Prostate gland (tissue), 2 donors: ENCODE measurements at regions not wholly inside any gene's neighbourhood (a gene's known extent, or its start where the extent isn't known, plus 50 kb on each side); places are given as distances from the start of the nearest gene placed in this dataset.

Experiments used
- DNase-seq: peaks from one replicate; pipeline ENCODE4 v3.0.0-alpha.2; 2019; ENCODE audit warnings: low spot score
- H3K27ac ChIP-seq, 2 donors: fragments of 200-600 bp; sonication (generic); 2 replicates each; pipeline ENCODE4 v1.5.1; 2017 to 2019
- H3K27me3 ChIP-seq: fragments of 200-600 bp; sonication (generic); replicated peaks from 2 replicates; pipeline ENCODE4 v1.5.1; 2019; ENCODE audit not compliant: insufficient read depth
- H3K36me3 ChIP-seq, 2 donors: fragments of 200-600 bp; sonication (generic); 1 replicate in 1 of 2; 2 replicates in 1 of 2; pipeline versions ENCODE4 v1.5.1 to v1.8.1; 2017 to 2019
- H3K4me1 ChIP-seq: fragments of 200-600 bp; sonication (generic); replicated peaks from 2 replicates; pipeline ENCODE4 v1.5.1; 2019
- H3K4me3 ChIP-seq, 2 donors: fragments of 200-600 bp; sonication (generic); 2 replicates each; pipeline ENCODE4 v1.5.1; 2017 to 2019
- H3K9me3 ChIP-seq: fragments of 200-600 bp; sonication (generic); 2 replicates; pipeline ENCODE4 v1.5.1; 2017
- POLR2A ChIP-seq: fragments of 450-650 bp; IDR thresholded peaks from one replicate; pipeline ENCODE4 v1.6.1; 2016; ENCODE audit warnings: antibody characterized with exemption, mild to moderate bottlenecking
- POLR2AphosphoS5 ChIP-seq: sonication (generic); formaldehyde crosslinking; IDR thresholded peaks from one replicate; pipeline ENCODE4 v1.6.1; 2017; ENCODE audit warnings: antibody characterized with exemption
- WGBS: methylation state at CpG from one replicate; pipeline ENCODE4 v1.1.5; 2018; 5-methylcytosine and 5-hydroxymethylcytosine counted together
- intact Hi-C: fragments of 100-400 bp; cut with DNase I; formaldehyde crosslinking; loops from one replicate; pipeline ENCODE4 v1.14.2; 2022
- TF ChIP-seq, protein P1 (sequence below), 4 experiments: fragments of 200-600 bp in 2 of 4; fragments of 450-650 bp in 2 of 4; sonication (generic) in 2 of 4; IDR thresholded peaks; 1 replicate in 3 of 4; 2 replicates in 1 of 4; pipeline ENCODE4 v1.5.1; 2016 to 2019; ENCODE audit warnings: antibody characterized with exemption in 4 of 4, mild to moderate bottlenecking in 2 of 4, moderate library complexity in 2 of 4

DNA sequence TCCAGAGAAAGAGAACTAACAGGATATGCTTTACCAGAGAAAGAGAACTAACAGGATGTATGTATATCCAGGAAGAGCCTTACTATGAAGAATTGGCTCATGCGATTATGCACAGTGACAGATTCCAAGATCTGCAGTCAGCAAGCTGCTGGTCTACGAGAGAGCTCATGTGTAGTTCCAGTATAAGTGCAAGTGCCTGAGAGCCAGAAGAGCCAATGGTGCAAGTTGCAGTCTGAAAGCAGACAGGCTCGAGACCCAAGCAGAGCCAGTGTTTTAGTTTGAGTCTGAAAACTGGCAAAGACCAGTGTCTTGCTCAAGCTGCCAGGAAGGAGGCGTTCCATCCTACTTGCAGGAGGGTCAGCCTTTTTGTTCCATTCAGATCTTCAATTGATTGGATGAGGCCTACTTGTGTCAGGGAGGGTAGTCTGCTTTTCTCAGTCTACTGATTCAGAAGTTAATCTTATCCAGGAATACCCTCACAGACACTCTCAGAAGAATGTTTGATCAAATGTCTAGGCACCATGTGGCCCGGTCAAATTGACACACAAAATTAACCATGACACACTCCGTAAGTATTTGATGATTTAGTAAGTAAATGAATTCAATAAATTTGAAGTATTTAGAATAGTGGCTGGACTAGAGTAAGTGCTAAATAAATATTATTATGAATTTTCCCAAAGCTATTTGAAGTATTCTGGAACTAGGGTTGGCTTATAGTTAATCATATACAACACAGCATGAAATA, 372.1 kb upstream of the SGCD start:
- Histone ChIP-seq H3K4me1 (no peaks in the 10 kb centered on the region), H3K36me3 (no peaks in the 10 kb centered on the region), H3K27ac (no peak overlapping the region), H3K27me3 (no peaks in the 10 kb centered on the region), H3K4me3 (no peak overlapping the region), H3K9me3 (no peaks in the 10 kb centered on the region)
- 86% methylated on average over 6 of the region's 6 CpGs for WGBS
- no peak for DNase-seq
- TF ChIP-seq POLR2A (no peak), POLR2AphosphoS5 (no peak)
- TF ChIP-seq, protein P1, sequence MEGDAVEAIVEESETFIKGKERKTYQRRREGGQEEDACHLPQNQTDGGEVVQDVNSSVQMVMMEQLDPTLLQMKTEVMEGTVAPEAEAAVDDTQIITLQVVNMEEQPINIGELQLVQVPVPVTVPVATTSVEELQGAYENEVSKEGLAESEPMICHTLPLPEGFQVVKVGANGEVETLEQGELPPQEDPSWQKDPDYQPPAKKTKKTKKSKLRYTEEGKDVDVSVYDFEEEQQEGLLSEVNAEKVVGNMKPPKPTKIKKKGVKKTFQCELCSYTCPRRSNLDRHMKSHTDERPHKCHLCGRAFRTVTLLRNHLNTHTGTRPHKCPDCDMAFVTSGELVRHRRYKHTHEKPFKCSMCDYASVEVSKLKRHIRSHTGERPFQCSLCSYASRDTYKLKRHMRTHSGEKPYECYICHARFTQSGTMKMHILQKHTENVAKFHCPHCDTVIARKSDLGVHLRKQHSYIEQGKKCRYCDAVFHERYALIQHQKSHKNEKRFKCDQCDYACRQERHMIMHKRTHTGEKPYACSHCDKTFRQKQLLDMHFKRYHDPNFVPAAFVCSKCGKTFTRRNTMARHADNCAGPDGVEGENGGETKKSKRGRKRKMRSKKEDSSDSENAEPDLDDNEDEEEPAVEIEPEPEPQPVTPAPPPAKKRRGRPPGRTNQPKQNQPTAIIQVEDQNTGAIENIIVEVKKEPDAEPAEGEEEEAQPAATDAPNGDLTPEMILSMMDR (IDR thresholded peaks at IDR 0.05) = no peak
- intact Hi-C loops = no loop called here

DNA sequence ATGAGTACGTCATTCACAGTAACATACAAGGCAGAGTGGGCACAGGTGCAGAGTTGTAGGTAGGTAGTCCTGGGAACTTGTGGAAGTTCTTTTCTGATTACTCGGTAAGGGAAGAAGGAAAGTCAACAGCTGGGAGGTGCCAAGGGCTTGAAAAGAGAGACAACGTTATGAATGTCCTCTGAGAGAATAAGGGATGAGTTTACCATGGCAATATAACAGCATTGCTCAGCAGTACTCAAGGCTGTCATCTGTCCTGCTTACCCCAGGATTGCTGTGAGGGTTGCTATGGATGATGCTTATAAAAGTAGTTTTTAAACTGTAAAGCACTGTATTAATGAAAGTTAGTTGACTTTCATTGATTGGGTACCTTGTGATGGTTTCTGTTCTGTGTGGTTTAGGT, 369.1 kb upstream of the SGCD start:
- H3K4me3 ChIP-seq = no peak overlapping the region
- H3K36me3 ChIP-seq = no peaks in the 10 kb centered on the region
- no peaks in the 10 kb centered on the region for H3K9me3 ChIP-seq
- H3K27me3 ChIP-seq = no peaks in the 10 kb centered on the region
- no peak for DNase-seq
- WGBS = 80% methylated on average over 3 of the region's 3 CpGs
- H3K27ac ChIP-seq = no peak overlapping the region
- H3K4me1 ChIP-seq = no peaks in the 10 kb centered on the region
- no peak for TF ChIP-seq POLR2AphosphoS5
- TF ChIP-seq, protein P1 (IDR thresholded peaks at IDR 0.05) = no peak
- TF ChIP-seq POLR2A = no peak
- intact Hi-C loops = no loop called here

DNA sequence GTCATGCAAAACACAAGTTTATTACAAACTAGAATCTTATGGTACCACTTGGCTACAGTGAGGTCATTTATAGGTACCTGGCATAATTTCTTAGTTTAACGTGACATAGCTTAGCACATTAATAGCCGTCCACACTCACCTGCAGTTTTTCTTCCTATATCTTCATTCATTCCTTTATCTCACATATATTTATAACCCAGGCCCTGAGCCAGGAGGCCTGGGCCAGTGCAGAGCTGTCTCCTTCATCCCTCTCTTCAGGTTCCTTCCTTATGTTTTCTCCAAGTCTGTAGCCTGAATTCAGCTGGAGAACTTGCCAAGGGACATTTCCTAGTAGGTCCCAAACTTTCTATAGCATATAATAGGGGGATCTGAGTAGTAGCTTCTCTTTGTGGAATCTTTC, 367.9 kb upstream of the SGCD start:
- no peak for DNase-seq
- no peaks in the 10 kb centered on the region for H3K27me3 ChIP-seq
- H3K9me3 ChIP-seq = no peaks in the 10 kb centered on the region
- no peaks in the 10 kb centered on the region for H3K36me3 ChIP-seq
- H3K4me1 ChIP-seq = no peaks in the 10 kb centered on the region
- H3K4me3 ChIP-seq = no peak overlapping the region
- no peak for TF ChIP-seq POLR2A
- TF ChIP-seq POLR2AphosphoS5 = no peak
- TF ChIP-seq, protein P1 (IDR thresholded peaks at IDR 0.05) = no peak
- H3K27ac ChIP-seq = no peak overlapping the region
- WGBS = 78% methylated on average over 2 of the region's 2 CpGs
- intact Hi-C loops = no loop called here

DNA sequence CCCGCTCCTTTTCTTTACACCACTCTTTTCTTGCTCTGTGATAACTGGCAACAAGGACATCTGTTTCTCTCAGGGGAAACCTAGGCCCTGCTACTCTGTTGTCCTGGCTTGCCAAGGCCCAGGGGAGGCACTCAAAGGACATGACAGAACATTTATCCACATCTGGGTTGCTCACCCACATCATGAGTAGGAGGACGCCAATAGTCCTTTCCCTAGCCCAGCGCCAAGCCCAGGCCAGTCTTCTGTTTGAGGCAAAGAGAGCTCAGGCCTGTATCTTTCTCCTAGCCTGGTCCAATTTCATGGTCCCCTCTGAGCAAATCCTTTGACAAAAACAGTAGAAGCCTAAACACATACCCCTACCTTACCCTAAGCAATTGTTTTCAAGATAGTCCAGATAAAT, 366.8 kb upstream of the SGCD start:
- 90% methylated on average over 3 of the region's 3 CpGs for WGBS
- Histone ChIP-seq H3K4me1 (no peaks in the 10 kb centered on the region), H3K27ac (no peak overlapping the region), H3K36me3 (no peaks in the 10 kb centered on the region), H3K9me3 (no peaks in the 10 kb centered on the region), H3K27me3 (no peaks in the 10 kb centered on the region), H3K4me3 (no peak overlapping the region)
- TF ChIP-seq, protein P1 (IDR thresholded peaks at IDR 0.05) = no peak
- TF ChIP-seq POLR2AphosphoS5 (no peak), POLR2A (no peak)
- DNase-seq = no peak
- intact Hi-C loops = no loop called here

DNA sequence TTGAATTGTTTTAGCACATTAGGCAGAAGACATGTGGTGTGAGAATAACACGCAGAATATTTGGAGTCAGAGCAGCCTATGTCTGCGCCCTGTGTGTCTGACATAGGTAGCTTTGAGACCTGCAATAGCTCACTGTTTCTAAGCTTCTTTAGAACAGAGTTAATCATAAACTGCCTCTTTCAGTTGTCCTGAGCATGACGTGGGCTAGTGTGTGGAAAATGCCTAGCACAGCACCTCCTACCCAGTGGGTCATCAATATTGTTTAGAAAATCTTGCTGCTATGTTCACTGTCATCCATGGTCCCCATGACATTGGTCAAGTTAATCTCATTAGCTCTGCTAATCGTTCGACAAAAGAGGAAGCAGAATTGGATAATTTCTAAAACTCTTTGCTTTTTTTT, 357.4 kb upstream of the SGCD start:
- Histone ChIP-seq H3K27ac (no peak overlapping the region), H3K36me3 (no peaks in the 10 kb centered on the region), H3K4me3 (no peak overlapping the region), H3K4me1 (no peaks in the 10 kb centered on the region), H3K27me3 (no peaks in the 10 kb centered on the region), H3K9me3 (no peaks in the 10 kb centered on the region)
- no peak for DNase-seq
- TF ChIP-seq POLR2A = no peak
- TF ChIP-seq, protein P1 (IDR thresholded peaks at IDR 0.05) = no peak
- no peak for TF ChIP-seq POLR2AphosphoS5
- intact Hi-C loops = no loop called here
- WGBS = 80% methylated on average over 5 of the region's 5 CpGs
